ENCODE measurements at regions not wholly inside any gene's neighbourhood (a gene's known extent, or its start where the extent isn't known, plus 50 kb on each side); places are given as distances from the start of the nearest gene placed in this dataset.
A peak's percentile ranks its signal among the peaks of the same experiment; 100 is the strongest.
"Not testable (repeated sequence)": the region's sequence is repeated elsewhere in the genome, so short reads cannot be mapped to it uniquely, and the experiment has no call there.

DNA sequence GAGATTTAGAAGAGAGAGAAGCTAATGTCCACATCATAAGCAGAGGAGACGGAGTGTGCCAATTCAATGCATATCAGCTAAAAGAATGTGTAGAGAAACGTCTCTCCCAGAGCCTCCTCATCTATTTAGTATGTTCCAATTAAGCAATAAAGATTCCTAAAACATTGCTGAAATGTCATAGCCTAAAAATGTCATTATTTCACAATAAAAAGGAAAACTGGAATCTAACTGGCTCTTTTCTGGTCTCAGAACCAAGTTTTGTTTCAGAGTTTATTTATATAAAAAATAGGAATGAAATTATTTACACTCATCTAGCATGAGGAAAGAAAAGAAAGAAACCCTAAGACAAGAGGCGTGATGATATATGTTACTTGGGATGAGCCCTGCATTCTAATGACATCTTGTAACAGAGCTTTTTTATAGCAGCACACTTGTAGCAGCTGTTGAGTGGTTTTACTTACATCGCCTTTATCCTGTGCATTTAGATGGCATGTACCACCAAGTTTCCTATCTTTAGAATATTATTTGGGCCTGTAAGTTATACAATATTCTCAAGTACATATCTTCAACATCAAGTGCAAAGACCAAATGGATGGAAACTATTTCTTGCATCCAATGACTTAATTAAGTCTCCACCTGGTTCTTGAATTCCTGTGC, 266.3 kb upstream of the PRKD1 start:
- no peak overlapping the region for H3K27ac ChIP-seq
- H3K4me1 ChIP-seq (ENCODE audit: low read depth) = no peaks in the 10 kb centered on the region
- no peak overlapping the region for H3K4me3 ChIP-seq
- DNase-seq (ENCODE audit: low read depth in 1 of 2, low spot score in 1 of 2) = peak in 1 of 2 donors; percentile 95
- H3K27me3 ChIP-seq = no peaks in the 10 kb centered on the region
- H3K9me3 ChIP-seq (ENCODE audit: low read depth) = no peaks in the 10 kb centered on the region
- H3K36me3 ChIP-seq = no peaks in the 10 kb centered on the region
- TF ChIP-seq, protein P1, sequence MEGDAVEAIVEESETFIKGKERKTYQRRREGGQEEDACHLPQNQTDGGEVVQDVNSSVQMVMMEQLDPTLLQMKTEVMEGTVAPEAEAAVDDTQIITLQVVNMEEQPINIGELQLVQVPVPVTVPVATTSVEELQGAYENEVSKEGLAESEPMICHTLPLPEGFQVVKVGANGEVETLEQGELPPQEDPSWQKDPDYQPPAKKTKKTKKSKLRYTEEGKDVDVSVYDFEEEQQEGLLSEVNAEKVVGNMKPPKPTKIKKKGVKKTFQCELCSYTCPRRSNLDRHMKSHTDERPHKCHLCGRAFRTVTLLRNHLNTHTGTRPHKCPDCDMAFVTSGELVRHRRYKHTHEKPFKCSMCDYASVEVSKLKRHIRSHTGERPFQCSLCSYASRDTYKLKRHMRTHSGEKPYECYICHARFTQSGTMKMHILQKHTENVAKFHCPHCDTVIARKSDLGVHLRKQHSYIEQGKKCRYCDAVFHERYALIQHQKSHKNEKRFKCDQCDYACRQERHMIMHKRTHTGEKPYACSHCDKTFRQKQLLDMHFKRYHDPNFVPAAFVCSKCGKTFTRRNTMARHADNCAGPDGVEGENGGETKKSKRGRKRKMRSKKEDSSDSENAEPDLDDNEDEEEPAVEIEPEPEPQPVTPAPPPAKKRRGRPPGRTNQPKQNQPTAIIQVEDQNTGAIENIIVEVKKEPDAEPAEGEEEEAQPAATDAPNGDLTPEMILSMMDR (IDR thresholded peaks at IDR 0.05; ENCODE audit: low read depth, low read length) = no peak

DNA sequence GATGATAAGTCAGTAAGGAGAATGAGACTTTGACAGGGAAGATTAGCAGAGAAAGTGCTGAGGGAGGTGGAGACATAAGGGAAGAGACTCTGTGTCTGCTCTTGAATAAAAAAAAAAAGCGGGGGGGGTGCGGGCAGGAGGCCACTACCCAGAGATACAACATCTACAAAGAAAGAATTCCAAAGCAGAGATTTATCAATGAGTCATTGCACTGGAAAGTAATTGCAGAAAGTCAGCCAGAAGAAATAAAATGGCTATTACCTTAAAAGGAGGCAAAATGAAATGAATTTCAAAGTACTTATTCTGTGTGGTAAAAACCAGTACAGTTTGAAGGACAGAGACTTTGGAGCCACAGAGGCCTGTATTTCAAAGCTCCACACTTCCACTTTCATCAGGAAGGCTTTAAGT, 267.1 kb upstream of the PRKD1 start:
- Histone ChIP-seq H3K36me3 (no peaks in the 10 kb centered on the region), H3K4me1 (ENCODE audit: low read depth) (no peaks in the 10 kb centered on the region), H3K4me3 (no peak overlapping the region), H3K27me3 (no peaks in the 10 kb centered on the region), H3K9me3 (ENCODE audit: low read depth) (no peaks in the 10 kb centered on the region), H3K27ac (no peak overlapping the region)
- peak in 1 of 2 donors; percentile 92 for DNase-seq (ENCODE audit: low read depth in 1 of 2, low spot score in 1 of 2)
- TF ChIP-seq, protein P1 (IDR thresholded peaks at IDR 0.05; ENCODE audit: low read depth, low read length) = no peak

DNA sequence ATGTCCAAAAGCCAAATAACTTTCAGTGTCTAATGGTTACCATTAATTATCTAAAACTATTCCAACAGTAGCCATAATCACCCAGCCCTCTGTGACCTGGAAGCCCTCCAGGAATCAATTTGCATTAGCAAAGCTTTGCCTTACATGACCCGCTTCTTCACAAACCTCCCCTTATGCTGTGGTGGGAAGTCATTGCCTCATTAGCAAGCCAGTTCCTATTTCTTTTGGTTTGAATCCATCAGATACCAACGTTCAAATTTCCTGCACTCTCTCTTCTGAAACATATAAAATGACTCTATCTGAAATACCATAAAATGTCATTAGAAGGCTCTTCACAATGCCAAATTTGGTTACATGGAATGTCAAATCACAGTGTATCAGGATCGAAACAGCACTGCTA, 268.3 kb upstream of the PRKD1 start:
- H3K9me3 ChIP-seq (ENCODE audit: low read depth) = no peaks in the 10 kb centered on the region
- no peak overlapping the region for H3K27ac ChIP-seq
- no peaks in the 10 kb centered on the region for H3K4me1 ChIP-seq (ENCODE audit: low read depth)
- peak in 1 of 2 donors; percentile 78 for DNase-seq (ENCODE audit: low read depth in 1 of 2, low spot score in 1 of 2)
- H3K36me3 ChIP-seq = no peaks in the 10 kb centered on the region
- TF ChIP-seq, protein P1 (IDR thresholded peaks at IDR 0.05; ENCODE audit: low read depth, low read length) = no peak
- no peak overlapping the region for H3K4me3 ChIP-seq
- H3K27me3 ChIP-seq = no peaks in the 10 kb centered on the region

DNA sequence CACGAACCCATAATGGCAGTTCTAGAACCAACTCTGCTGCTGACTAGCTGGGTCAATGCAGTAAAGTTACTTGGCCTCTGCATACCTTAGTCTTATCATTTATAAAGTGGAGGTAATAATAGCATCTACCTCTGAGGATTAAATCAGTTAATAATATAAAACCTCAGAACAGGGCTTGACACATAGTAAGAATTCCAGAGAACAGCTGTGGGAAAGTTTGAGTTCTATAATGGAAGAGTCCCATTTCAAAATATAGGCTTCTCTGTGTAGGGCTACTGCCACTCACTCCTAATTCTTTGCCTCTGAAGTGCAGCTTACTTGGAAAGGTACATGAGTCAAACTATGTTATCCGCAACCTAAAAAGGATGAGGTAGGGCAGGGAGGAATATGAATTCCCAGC, 269.2 kb upstream of the PRKD1 start:
- no peak overlapping the region for H3K4me3 ChIP-seq
- no peaks in the 10 kb centered on the region for H3K27me3 ChIP-seq
- H3K36me3 ChIP-seq = no peaks in the 10 kb centered on the region
- no peaks in the 10 kb centered on the region for H3K4me1 ChIP-seq (ENCODE audit: low read depth)
- TF ChIP-seq, protein P1 (IDR thresholded peaks at IDR 0.05; ENCODE audit: low read depth, low read length) = no peak
- no peak overlapping the region for H3K27ac ChIP-seq
- DNase-seq (ENCODE audit: low read depth in 1 of 2, low spot score in 1 of 2) = no peak
- no peaks in the 10 kb centered on the region for H3K9me3 ChIP-seq (ENCODE audit: low read depth)

DNA sequence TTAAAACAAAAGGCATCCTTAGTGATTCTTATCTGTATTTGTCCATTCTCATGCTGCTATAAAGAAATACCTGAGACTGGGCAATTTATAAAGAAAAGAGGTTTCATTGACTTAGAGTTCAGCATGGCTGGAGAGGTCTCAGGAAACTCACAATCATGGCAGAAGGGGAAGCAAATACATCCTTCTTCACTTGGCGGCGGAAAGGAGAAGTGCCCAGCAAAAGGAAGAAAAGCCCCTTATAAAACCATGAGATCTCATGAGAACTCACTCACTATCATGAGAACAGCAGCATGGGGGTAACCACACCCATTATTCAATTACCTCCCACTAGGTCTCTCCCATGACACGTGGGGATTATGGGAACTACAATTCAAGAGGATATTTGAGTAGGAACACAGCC, 271.1 kb upstream of the PRKD1 start:
- not testable (repeated sequence) for H3K27ac ChIP-seq; H3K9me3 ChIP-seq (ENCODE audit: low read depth); H3K27me3 ChIP-seq; H3K4me3 ChIP-seq; H3K4me1 ChIP-seq (ENCODE audit: low read depth); H3K36me3 ChIP-seq; DNase-seq (ENCODE audit: low read depth in 1 of 2, low spot score in 1 of 2)

DNA sequence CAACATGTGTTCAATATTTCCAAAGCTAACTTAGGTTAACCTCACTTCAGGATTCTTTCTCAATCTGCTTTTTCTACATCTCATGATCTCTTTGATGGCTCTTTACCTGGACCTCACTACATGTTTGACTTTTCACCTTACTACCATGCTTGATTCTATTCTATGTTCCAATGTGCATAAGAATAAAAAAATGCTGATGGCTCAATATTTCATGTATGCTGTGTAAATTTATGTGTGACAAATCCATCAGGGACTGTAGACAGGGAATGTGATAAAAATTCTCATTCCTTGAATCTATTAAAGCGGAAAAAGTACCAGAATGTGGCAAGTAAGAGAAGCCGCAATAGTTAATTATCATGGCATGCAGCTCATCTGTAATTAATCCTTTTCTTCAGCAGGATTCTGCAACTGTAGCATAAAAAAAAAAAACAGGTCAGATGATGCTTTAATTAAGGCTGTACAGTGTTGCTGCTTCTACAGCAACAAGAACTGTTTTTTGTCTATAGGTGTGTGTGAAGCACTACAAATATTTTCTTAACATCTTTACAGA, 276.9 kb upstream of the PRKD1 start:
- H3K4me1 ChIP-seq (ENCODE audit: low read depth) = no peaks in the 10 kb centered on the region
- H3K36me3 ChIP-seq = no peaks in the 10 kb centered on the region
- no peaks in the 10 kb centered on the region for H3K9me3 ChIP-seq (ENCODE audit: low read depth)
- TF ChIP-seq, protein P1 (IDR thresholded peaks at IDR 0.05; ENCODE audit: low read depth, low read length) = no peak
- H3K27ac ChIP-seq = no peak overlapping the region
- no peak for DNase-seq (ENCODE audit: low read depth in 1 of 2, low spot score in 1 of 2)
- H3K4me3 ChIP-seq = no peak overlapping the region
- H3K27me3 ChIP-seq = no peaks in the 10 kb centered on the region
